Natural killer cell (primary cell): ENCODE measurements at regions not wholly inside any gene's neighbourhood (a gene's known extent, or its start where the extent isn't known, plus 50 kb on each side); places are given as distances from the start of the nearest gene placed in this dataset.

Experiments
- ATAC-seq, 3 donors: fragments of 150-1000 bp in 2 of 3; fragments of 200-7000 bp in 1 of 3; cut with Tn5 transposase; 1 replicate in 1 of 3; 2 replicates in 2 of 3; pipeline ENCODE4 v1.10.0; 2021; ENCODE audit warnings: mild to moderate bottlenecking in 2 of 3, moderate library complexity in 2 of 3
- DNase-seq, 2 donors: peaks; one replicate each; pipeline versions ENCODE4 v3.0.0 to v3.0.0-alpha.2; 2013 to 2021; ENCODE audit warnings: mixed read lengths in 1 of 2
- H3K27ac ChIP-seq: one replicate; pipeline ENCODE4 v1.5.1; 2013; ENCODE audit warnings: mild to moderate bottlenecking, low read length
- H3K27me3 ChIP-seq: one replicate; pipeline ENCODE4 v1.6.1; 2013; ENCODE audit warnings: low read length; ENCODE audit not compliant: control insufficient read depth, insufficient read depth
- H3K36me3 ChIP-seq: one replicate; pipeline ENCODE4 v1.6.1; 2013; ENCODE audit warnings: low read length; ENCODE audit not compliant: control insufficient read depth, insufficient read depth
- H3K4me1 ChIP-seq: one replicate; pipeline ENCODE4 v1.6.1; 2013; ENCODE audit warnings: low read length; ENCODE audit not compliant: control insufficient read depth, insufficient read depth
- H3K4me3 ChIP-seq: one replicate; pipeline ENCODE4 v1.5.1; 2013; ENCODE audit warnings: low read length
- H3K9me3 ChIP-seq: one replicate; pipeline ENCODE4 v1.6.1; 2013; ENCODE audit warnings: low read length; ENCODE audit not compliant: control insufficient read depth, insufficient read depth
- H3K27ac Mint-ChIP-seq, 2 donors: one replicate each; pipeline ENCODE4 v1.8.0; 2022; ENCODE audit warnings: mild to moderate bottlenecking in 2 of 2, mixed read lengths in 2 of 2, moderate library complexity in 1 of 2
- H3K27me3 Mint-ChIP-seq, 2 donors: one replicate each; pipeline ENCODE4 v1.8.0; 2022; ENCODE audit warnings: low read depth in 2 of 2, mixed read lengths in 2 of 2
- H3K36me3 Mint-ChIP-seq: one replicate; pipeline ENCODE4 v1.8.0; 2022; ENCODE audit warnings: mixed read lengths
- H3K4me1 Mint-ChIP-seq, 2 donors: one replicate each; pipeline ENCODE4 v1.8.0; 2022; ENCODE audit warnings: mixed read lengths in 2 of 2
- H3K4me3 Mint-ChIP-seq: one replicate; pipeline ENCODE4 v1.8.0; 2022; ENCODE audit warnings: mild to moderate bottlenecking, moderate library complexity, mixed read lengths
- H3K9me3 Mint-ChIP-seq, 2 donors: one replicate each; pipeline ENCODE4 v1.8.0; 2022; ENCODE audit warnings: mixed read lengths in 2 of 2
- WGBS: methylation state at CpG from one replicate; pipeline ENCODE4 v1.1.7; 2013; ENCODE audit warnings: missing lambda C conversion rate; ENCODE audit not compliant: insufficient coverage; 5-methylcytosine and 5-hydroxymethylcytosine counted together
- intact Hi-C: fragments of 100-400 bp; cut with micrococcal nuclease; formaldehyde crosslinking; loops from one replicate; pipeline ENCODE4 v1.14.2; 2022
- TF ChIP-seq, protein P1 (sequence below): fragments of 200-600 bp; IDR thresholded peaks from one replicate; pipeline ENCODE4 v1.8.0; 2022; ENCODE audit warnings: antibody characterized with exemption

- H3K36me3 ChIP-seq, result no peaks in the 10 kb centered on the region
- peaks cover 6 to 7% of the 10 kb centered on the region in 2 donors for H3K4me1 Mint-ChIP-seq
- no peak overlapping the region for H3K4me3 ChIP-seq
- H3K4me1 ChIP-seq, result no peaks in the 10 kb centered on the region
- no peak overlapping the region for H3K27ac Mint-ChIP-seq
- no peaks in the 10 kb centered on the region for H3K9me3 ChIP-seq
- TF ChIP-seq, protein P1, sequence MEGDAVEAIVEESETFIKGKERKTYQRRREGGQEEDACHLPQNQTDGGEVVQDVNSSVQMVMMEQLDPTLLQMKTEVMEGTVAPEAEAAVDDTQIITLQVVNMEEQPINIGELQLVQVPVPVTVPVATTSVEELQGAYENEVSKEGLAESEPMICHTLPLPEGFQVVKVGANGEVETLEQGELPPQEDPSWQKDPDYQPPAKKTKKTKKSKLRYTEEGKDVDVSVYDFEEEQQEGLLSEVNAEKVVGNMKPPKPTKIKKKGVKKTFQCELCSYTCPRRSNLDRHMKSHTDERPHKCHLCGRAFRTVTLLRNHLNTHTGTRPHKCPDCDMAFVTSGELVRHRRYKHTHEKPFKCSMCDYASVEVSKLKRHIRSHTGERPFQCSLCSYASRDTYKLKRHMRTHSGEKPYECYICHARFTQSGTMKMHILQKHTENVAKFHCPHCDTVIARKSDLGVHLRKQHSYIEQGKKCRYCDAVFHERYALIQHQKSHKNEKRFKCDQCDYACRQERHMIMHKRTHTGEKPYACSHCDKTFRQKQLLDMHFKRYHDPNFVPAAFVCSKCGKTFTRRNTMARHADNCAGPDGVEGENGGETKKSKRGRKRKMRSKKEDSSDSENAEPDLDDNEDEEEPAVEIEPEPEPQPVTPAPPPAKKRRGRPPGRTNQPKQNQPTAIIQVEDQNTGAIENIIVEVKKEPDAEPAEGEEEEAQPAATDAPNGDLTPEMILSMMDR, result no peak
- H3K4me3 Mint-ChIP-seq, result no peak overlapping the region
- H3K27ac ChIP-seq, result no peak overlapping the region
- no peaks in the 10 kb centered on the region for H3K9me3 Mint-ChIP-seq
- no peaks in the 10 kb centered on the region for H3K36me3 Mint-ChIP-seq
- H3K27me3 Mint-ChIP-seq, result peaks cover 18 to 36% of the 10 kb centered on the region in 2 donors
- H3K27me3 ChIP-seq, result peaks cover 7% of the 10 kb centered on the region
- intact Hi-C loops, result no loop called here
- ATAC-seq (no peak), DNase-seq (peak in 1 of 2 donors; percentile 16)
Measured at GRCh38 chr12:90075685-90076084, 367.0 kb upstream of the ATP2B1 start.

- H3K4me1 Mint-ChIP-seq, result peaks cover 6 to 7% of the 10 kb centered on the region in 2 donors
Measured at GRCh38 chr12:90074086-90074485, 365.4 kb upstream of the ATP2B1 start.

DNA sequence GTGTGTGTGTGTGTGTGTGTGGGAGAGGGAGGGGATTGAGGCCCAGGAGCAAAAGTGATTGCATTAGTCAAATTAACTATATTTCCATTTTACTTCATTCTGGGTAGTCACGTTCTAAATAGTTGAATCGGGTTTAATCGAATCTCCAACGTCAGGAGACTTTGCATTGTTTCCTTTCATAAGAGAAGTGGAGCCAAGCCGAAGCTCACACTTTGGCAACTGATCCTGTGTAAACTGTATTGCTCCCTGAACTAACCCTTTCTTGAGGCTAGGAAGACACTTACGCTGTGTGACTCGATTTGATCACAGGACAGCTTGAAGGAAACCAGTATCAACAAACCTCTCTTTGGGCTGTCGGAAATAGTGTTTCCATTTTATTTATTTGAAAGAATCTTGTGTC, 363.4 kb upstream of the ATP2B1 start:
- Mint-ChIP-seq H3K36me3 (no peaks in the 10 kb centered on the region), H3K27me3 (peaks cover 25 to 40% of the 10 kb centered on the region in 2 donors), H3K4me1 (peaks cover 4 to 5% of the 10 kb centered on the region in 2 donors), H3K4me3 (no peak overlapping the region), H3K27ac (no peak overlapping the region), H3K9me3 (no peaks in the 10 kb centered on the region)
- no peaks in the 10 kb centered on the region for H3K4me1 ChIP-seq
- H3K27me3 ChIP-seq, result peaks cover 7% of the 10 kb centered on the region
- no peak for DNase-seq
- 94% methylated on average over 8 of the region's 8 CpGs for WGBS
- no peaks in the 10 kb centered on the region for H3K36me3 ChIP-seq
- no peaks in the 10 kb centered on the region for H3K9me3 ChIP-seq
- H3K4me3 ChIP-seq, result no peak overlapping the region
- TF ChIP-seq, protein P1, result no peak
- intact Hi-C loops, result no loop called here
- no peak overlapping the region for H3K27ac ChIP-seq
- ATAC-seq, result no peak

More at GRCh38 chr12:90074086-90074485, 365.4 kb upstream of the ATP2B1 start:
- no peak overlapping the region for H3K4me3 Mint-ChIP-seq
- no peaks in the 10 kb centered on the region for H3K4me1 ChIP-seq
- H3K27me3 ChIP-seq, result peaks cover 9% of the 10 kb centered on the region
- no peaks in the 10 kb centered on the region for H3K9me3 ChIP-seq
- ATAC-seq, result no peak
- no peaks in the 10 kb centered on the region for H3K36me3 Mint-ChIP-seq
- H3K9me3 Mint-ChIP-seq, result no peaks in the 10 kb centered on the region
- no peaks in the 10 kb centered on the region for H3K36me3 ChIP-seq
- no peak overlapping the region for H3K4me3 ChIP-seq
- DNase-seq, result no peak
- H3K27ac Mint-ChIP-seq, result no peak overlapping the region
- no peak overlapping the region for H3K27ac ChIP-seq
- intact Hi-C loops, result no loop called here
- H3K27me3 Mint-ChIP-seq, result peaks cover 25 to 42% of the 10 kb centered on the region in 2 donors
- WGBS, result no CpG with 5 or more reads among the region's 2 CpGs
- TF ChIP-seq, protein P1, result no peak

DNA sequence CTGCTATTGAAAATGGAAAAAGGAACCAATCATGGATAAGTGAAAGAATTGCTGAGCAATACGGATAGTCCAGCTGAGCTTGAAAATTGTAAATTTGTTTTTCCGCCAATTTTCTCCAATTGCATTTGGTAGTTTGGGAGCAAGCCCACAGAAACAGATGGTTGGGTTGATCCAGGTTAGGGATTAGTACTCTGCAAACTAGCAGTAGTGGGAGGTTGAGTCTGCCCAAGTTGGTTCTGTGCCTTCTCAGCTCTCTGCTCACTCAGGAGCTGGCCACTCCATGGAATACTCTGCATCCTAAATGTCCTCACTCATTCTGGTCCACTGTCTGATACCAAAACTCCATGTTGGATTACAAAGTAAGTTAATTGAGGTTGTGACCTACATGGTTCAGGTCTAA, 361.1 kb upstream of the ATP2B1 start:
- Histone ChIP-seq H3K4me3 (no peak overlapping the region), H3K4me1 (no peaks in the 10 kb centered on the region), H3K9me3 (no peaks in the 10 kb centered on the region), H3K36me3 (no peaks in the 10 kb centered on the region), H3K27me3 (peaks cover 7% of the 10 kb centered on the region), H3K27ac (no peak overlapping the region)
- H3K27me3 Mint-ChIP-seq, result peaks cover 19 to 36% of the 10 kb centered on the region in 2 donors
- no peaks in the 10 kb centered on the region for H3K4me1 Mint-ChIP-seq
- WGBS, result 98% methylated on average over 2 of the region's 2 CpGs
- TF ChIP-seq, protein P1, result no peak
- H3K27ac Mint-ChIP-seq, result no peak overlapping the region
- ATAC-seq, result no peak
- H3K9me3 Mint-ChIP-seq, result no peaks in the 10 kb centered on the region
- no peaks in the 10 kb centered on the region for H3K36me3 Mint-ChIP-seq
- intact Hi-C loops, result no loop called here
- no peak for DNase-seq
- H3K4me3 Mint-ChIP-seq, result no peak overlapping the region
